Epithelial cell of prostate (primary cell): ENCODE measurements at regions not wholly inside any gene's neighbourhood (a gene's known extent, or its start where the extent isn't known, plus 50 kb on each side); places are given as distances from the start of the nearest gene placed in this dataset.
"Not testable (repeated sequence)": the region's sequence is repeated elsewhere in the genome, so short reads cannot be mapped to it uniquely, and the experiment has no call there.

Source experiments
- DNase-seq: peaks from one replicate; pipeline ENCODE4 v3.0.0-alpha.2; 2011; ENCODE audit warnings: low read depth, low spot score
- H3K27ac ChIP-seq: fragments of 450-650 bp; 2 replicates; pipeline ENCODE4 v1.5.1; 2017; ENCODE audit warnings: mild to moderate bottlenecking

DNA sequence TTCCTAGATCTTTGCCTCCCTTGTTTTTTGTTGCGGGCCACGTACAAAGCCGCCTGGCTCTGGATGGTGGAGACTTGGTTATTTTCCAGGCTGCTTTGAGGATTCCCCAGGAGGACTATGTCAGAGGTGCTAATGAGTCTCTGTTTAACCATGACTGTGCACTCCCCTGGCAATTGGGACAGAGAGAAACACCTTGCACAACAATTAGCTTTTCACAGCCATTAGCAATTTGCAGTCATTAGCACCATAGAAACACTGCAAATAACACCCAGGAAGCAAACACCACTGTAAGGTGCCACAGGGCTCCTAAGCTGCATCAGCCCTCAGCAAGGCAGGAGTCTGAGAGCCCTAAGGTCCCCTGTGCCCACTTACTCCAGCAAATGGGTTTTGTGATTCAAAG, 201.0 kb upstream of the VLDLR start:
- no peak overlapping the region for H3K27ac ChIP-seq

DNA sequence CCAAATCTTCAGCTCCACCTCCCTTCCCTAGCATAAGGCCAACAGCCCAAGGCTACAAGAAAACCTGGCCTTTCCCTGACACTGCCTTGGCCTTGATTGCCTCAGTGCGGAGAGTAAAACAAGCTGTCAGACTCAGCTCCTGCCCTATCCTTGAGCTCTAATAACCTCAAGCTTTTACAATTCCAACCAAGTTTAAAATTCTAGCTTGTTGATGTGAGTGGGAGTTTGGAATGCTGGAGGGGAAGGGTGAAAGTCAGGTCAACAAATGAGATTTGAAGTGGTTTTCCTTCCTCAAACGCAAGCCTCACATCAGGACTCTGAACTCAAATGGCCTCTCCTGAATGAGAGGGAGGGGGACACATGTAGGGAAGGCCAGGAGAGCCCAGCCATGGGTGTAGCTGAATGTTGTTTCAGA, 197.0 kb upstream of the VLDLR start:
- no peak for DNase-seq
- H3K27ac ChIP-seq: no peak overlapping the region

More for the DNA sequence above, 201.0 kb upstream of the VLDLR start:
- DNase-seq: no peak

DNA sequence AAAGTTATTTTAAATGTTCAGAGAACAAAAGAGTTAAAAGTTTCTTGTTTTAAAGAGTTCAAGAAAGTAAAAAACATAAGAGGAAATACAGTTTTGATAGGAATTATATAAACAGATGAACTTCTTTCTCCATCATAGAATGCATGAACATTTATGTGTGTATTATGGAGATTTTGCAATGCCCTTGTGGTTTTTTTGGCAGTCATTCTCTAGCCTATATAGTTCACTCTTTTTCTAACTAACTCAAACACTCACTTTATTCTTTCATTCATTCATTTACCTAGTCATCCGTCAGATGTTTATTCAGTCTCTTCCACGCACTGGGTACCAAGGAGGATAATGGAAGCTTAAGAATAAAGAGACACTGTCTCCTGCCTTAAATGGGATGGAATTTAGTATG, 195.9 kb upstream of the VLDLR start:
- no peak overlapping the region for H3K27ac ChIP-seq
- DNase-seq: no peak

DNA sequence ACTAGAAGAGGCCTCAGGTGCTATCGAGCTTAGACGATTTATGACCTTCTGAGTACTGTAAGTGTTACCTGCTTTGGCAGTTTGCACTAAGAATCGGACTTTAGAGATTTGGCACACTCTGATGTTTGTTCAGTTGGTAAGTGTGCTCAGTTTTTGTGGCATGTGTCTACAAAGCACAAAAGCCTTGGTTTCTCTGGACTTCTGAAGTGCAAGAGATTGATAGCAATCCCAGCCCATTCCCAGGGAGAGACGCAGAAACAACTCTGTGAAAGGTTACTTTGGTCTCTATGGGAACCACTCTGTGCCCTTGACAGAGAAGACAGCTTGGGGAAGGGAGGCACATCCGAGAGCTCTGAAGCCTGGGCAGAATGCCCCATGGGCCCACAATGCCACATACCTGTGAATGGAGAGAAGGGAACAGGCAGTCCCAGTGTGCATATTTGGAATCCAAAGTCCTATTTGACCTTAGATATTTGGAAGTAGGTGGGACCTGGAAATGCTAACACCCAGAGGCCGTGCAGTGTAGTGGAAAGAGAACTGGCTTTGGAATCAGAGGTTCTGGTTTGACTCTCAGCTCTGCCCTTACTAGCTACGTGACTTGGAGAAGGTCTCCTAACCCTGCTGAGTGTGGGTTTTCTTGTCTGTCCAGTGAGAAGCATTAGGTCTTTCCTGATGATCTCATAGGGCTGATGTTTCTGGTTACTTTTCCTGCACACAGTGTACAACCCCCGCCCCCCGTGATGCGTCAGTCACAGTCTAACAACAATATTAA, 194.3 kb upstream of the VLDLR start:
- peak; percentile 36 for DNase-seq
- H3K27ac ChIP-seq: no peak overlapping the region

DNA sequence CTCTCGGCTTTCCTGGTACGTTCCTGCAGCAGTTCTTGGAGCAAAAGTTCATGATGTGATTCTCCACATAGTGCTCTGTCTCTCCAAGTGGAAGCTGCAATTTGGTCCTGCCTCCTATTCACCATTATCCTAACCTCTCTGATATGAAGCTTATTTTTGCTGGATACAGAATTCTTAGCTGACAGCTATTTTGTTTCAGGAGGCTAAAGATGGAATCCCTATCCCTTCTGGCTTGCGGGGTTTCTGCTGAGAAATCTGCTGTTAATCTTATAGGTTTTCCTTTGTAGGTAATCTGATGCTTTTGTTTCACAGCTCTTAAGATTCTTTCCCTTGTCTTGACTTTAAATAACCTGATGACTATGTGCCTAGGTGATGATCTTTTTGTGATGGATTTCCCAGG, 181.6 kb upstream of the VLDLR start:
- H3K27ac ChIP-seq: no peak overlapping the region
- no peak for DNase-seq

DNA sequence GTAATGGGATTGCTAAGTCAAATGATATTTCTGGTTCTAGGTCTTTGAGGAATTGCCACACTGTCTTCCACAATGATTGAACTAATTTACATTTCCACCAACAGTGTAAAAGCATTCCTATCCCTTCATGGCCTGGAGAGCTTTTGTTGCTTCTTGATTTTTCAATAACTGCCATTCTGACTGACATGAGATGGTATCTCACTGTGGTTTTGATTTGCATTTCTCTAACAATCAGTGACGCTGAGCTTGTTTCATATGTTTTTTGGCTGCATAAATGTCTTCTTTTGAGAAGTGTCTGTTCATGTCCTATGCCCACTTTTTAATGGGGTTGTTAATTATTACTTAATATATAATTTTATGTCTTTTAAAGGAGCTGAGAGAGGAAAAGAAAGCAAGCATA, 177.7 kb upstream of the VLDLR start:
- not testable (repeated sequence) for DNase-seq, H3K27ac ChIP-seq

DNA sequence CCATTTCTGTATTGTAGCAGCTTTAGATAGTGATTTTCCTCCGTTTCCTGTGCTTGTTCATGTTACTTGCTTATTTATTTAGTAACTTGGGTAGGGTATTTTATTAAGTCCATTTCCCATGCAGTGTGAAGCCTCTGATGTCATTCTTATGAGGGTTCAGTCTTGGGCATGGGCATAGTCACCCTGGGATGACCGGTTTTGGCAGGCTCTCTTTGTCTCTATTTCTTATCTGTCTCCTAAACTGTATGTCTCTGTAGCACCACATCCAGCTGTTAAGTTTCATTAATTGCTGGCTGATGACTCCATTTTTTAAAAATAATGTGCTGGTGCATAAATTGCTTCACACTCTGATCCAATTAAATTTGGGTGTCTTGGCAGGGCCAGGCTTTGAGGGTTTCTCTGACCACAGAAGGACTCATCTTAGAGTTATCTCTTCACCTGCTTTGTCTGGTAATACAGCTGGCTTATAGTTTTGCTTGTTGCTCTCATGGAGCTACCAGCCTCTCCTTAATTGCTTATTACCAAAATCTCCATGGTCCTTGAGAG, 173.3 kb upstream of the VLDLR start:
- DNase-seq: no peak
- H3K27ac ChIP-seq: no peak overlapping the region

DNA sequence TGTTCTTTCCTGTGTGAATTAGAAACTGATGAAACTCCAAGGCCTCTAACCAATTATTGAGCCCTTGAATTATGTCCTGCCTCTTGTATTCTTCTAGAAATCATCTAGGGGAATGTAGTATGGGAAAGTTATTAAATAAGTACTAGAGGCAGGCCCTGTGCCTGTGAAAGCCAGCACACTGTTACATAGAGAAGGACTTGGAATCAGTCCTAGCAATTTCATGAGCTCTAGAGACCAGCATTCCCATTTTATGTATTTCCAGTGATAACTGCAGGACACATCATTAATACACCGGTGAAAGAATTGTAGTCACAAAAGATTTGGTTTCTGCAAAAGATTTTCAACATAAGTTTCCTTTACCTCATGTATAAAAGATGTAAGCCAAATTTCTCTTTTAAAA, 168.5 kb upstream of the VLDLR start:
- no peak overlapping the region for H3K27ac ChIP-seq
- DNase-seq: no peak

DNA sequence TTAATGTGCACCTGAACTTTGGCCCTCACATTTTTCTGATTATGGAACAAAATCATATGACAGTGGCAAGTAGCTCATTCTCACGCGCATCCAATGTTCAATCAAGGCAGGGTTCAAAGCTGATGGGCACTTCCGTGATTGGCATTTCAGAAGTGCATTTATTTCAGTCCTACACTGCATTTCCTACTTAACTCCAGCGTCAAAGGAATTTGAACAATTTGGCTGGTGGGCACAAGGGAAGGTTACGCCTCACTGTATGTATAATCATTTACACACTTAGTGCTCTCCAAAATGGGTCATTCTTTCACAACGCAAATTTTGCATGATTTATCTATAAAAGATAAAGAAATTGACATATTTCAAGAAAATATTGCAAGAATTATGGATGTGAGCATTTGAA, 167.9 kb upstream of the VLDLR start:
- no peak for DNase-seq
- H3K27ac ChIP-seq: no peak overlapping the region

DNA sequence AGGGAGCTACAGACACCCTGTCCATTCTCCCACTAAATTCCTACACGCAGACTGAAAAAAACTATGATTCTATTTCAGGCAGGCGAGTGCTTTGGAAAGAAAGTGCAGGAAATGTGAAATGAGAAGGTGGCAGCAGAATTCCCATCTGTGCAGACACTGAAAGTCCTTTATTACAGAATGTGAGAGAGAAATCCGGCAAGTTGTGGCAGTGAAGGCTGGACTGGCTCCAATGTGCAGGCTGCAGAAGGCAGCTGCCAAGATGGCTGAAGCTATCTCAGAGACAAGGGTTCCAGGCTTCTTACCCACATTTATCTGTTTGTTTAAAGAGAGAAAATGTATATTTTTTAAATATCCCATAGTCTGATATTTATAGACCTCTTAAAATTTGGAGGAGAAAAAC, 161.8 kb upstream of the VLDLR start:
- H3K27ac ChIP-seq: no peak overlapping the region
- DNase-seq: no peak

DNA sequence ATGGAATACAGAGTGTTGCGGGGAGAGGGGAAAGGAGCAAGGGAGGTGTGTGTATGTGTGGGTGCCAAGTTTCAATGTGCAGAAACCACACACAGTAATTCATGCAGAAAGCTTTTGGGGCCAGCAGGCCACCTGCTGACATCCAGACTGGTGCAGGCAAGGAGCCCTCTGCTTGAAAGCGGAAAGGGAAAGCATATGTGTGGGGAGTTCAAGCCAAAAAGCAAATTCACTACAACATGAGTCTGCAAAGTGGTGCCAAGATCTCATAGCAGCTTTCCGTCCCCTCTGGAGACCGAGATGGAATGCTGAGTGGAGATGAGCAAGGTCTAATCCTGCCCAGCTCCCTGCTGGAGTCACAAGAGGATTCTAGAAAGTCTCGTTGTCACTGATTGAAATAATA, 159.7 kb upstream of the VLDLR start:
- DNase-seq: no peak
- no peak overlapping the region for H3K27ac ChIP-seq

DNA sequence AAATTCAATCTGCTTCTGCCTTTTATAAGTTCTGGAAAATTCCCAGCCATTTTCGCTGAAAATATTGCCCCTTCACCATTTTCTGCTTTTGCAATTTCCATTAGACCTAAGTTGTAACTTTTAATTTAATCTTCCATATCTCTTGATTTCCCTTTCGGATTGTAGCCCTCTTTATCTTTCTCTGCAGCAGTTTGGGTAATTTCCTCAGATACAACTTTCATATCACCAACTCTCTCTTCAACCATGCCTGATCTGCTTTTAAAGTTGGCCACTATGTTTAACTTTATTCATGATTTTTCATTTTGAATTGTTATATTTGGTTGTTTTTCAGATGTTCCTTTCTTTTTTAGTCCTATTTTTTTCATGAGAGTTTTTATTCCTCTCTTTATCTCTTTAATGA, 157.0 kb upstream of the VLDLR start:
- DNase-seq: no peak
- no peak overlapping the region for H3K27ac ChIP-seq

DNA sequence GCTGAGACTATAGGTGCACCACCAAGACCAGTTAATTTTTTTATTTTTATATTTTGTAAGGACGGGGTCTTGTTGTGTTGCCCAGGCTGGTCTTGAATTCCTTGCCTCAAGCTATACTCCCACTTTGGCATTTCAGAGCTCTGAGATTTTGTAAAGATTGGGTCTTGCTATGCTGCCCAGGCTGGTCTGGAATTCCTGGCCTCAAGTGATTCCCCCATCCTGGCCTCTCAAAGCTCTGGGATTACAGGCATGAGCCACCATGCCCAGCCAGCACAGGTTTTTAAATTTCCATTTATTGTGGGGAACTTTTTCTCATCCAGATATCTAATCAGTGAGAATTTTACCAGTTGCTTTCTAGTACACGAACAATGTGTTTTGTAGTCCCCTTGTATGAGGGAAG, 156.1 kb upstream of the VLDLR start:
- no peak overlapping the region for H3K27ac ChIP-seq
- no peak for DNase-seq

DNA sequence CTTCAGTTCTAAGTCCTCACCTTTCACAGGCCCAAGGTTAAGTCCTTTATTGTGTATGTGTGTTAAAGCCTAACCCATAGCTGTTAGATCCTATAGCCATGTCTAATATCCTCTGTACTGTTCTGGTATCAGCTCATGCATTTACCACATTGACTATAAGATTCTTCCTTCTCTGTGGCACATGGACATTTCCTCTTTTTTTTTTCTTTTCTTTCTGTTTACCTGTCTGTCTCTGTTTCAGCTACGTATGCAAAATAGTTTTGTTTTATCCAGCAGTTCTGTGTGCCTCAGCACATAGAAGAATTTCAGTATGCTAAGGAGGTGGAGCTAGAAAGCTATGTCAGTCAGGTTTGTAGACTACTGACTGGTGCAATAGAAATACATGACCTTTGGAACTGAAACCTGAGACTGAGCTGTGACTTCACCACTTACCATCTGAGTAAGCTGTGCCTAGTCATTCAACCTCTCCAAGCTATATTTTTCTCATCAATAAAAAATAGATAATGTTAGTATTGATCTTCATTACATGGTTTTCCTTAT, 155.6 kb upstream of the VLDLR start:
- no peak overlapping the region for H3K27ac ChIP-seq
- DNase-seq: peak; percentile 53

DNA sequence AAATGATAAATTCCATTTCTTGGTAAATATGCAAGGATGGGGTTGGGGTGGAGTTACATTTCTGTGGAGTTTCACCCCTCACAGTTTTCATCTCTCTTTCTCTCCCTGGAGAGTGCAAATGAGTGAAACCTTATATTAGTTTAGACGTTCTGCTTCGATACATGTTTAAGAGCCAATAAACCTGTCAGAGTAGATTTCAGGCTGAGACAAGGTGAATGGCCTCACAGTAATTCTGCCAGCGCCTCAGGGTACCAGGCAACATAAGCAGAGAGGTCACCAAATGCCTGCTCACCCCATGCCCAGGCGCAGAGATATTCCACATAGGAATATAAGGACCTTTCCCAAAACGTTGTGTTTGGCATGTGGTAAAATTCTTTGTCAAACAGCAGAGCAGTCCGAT, 154.9 kb upstream of the VLDLR start:
- DNase-seq: peak; percentile 10
- H3K27ac ChIP-seq: no peak overlapping the region

DNA sequence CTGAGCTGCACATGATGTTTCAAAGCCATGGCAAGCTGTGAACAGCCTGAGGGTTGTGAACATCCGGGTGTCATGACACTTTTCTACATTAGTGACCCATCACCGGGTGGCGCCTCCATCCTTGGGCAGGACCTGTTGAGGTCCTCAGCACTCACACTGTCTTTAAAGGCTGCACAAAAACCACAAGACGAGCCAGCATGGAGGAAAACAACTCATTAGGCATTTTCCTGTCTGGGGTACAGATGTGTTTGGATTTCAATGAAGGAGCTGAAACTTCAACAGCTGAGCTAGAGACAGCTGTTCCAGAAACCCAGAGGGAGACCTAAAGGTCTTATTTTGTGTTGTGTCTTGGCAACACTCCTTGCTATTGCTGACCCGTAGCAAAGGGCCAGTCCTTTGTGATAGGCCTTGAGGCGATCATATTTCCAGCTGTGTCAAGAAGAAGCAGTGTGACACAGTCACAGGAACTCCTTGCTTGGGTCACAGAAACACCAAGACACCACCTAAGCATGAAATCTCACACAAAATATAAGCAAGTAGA, 151.8 kb upstream of the VLDLR start:
- no peak overlapping the region for H3K27ac ChIP-seq
- no peak for DNase-seq

DNA sequence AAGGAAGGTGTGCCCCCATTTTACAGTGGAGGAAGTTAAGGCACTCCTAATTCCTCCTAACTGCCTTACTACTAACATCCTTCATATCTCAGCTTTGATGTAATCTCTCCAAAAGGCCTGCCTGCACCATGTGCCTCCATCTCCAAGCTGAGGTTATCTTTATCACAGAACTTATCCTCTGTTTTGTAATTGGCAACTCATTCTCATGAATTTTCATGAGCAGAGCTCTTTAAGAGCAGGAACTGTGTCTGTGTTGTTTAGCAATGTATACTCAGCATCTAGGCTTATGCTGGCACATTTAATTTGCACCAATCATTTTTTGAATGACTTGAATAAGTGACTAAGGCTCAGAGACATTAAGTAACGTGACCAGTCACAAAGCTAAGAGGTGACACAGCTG, 147.9 kb upstream of the VLDLR start:
- H3K27ac ChIP-seq: no peak overlapping the region
- DNase-seq: no peak

DNA sequence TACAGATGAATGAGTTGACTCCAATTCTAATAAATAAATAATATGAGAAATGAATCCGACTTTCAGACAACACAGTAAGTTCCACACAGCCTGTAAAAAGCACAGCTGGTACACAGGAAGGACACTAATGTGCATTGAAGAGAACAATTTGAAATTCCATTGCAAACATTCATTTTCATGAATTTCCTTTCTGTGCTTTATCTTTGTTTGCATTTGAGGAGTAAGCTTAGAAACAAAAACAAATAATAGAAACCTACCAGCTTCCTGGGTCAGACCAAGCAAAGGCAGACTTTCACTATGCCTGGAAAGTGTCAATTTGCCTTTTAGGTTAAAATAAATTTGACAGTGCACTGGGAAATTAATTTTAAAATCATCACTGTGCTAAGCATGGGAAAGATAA, 143.8 kb upstream of the VLDLR start:
- no peak for DNase-seq
- H3K27ac ChIP-seq: no peak overlapping the region

DNA sequence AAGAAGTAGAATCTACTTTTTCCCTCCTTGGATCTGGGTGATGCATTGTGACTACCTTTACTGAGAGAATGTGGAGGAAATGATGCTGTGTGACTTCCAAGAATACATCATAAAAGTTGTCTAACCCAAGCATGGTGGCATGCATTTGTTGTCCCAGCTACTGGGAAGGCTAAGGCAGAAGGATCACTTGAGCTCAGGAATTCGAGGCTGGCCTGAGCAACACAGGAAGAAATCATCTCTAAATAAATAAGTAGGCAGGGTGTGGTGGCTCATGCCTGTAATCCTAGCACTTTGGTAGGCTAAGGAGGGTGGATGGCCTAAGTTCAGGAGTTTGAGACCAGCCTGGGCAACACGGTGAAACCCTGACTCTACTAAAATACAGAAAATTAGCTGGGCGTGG, 143.2 kb upstream of the VLDLR start:
- DNase-seq: no peak
- H3K27ac ChIP-seq: no peak overlapping the region

DNA sequence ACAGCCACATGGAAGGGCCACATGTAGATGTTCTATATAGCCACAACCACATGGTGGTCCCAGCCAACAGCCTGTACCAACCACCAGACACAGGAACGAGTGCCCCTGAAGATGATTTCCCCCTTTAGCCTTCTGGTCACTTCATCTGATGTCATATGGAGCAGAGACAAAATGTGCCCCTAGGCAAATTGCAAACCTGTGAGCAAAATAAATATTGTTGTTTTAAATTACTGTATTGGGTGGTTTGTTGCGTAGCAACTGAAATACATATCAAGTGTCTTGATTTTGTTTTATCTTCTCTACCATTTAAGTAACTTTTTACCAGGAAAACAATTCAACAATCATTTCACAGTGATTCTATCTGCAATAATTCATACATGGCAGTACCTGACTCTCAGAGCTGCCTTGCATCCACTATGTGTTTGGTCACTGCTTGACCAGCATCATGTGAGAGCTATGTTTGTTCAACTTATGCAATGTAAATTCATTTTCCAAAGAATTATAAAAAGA, 142.5 kb upstream of the VLDLR start:
- DNase-seq: no peak
- H3K27ac ChIP-seq: no peak overlapping the region

DNA sequence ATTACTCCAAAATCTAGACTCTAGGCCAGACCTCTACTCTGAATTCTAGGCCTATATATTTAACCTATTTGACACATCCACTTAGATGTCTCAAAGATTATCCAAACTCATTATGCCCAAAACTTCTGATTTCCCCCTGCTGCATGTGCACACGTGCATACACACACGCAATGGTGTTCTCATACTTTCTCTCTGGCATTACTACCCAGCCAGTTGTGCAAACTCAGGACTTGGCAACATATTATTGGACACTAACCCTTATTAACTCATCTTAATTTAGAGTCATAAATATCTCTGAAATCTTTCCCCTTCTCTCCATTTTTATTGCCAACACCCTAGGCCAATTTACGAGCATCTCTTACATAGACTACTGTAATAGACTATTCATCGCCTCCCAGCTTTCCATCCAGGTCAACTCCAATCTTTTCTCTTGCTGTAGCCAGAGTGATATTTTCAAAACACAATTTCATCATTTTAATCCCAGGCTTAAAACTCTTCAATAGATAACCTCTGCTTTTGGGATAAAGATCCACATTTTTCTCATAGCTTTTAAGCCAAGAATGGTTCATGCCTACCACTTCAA, 141.2 kb upstream of the VLDLR start:
- no peak overlapping the region for H3K27ac ChIP-seq
- no peak for DNase-seq
